ENCODE measurements at regions not wholly inside any gene's neighbourhood (a gene's known extent, or its start where the extent isn't known, plus 50 kb on each side); places are given as distances from the start of the nearest gene placed in this dataset.

DNA sequence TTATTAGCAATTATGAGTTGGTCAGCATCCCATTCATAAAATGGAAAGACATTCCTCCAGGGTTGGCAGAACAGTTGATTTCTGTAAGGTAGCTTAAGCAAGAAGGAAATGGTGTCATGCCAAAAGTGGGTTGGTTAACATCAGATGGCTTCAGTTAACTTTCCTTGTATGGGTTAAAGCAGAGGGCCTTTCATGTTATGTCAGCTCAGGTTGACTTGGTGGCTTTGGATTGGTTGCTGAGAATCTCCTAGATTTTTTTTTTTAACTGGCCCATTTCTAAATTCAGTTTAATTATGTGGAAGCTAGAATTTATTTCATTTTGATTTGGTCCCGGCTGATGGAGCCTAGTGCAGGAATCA is 87.8 kb downstream of the BBS10 start:
- intact Hi-C loops (cut with DNase I) = no loop called here
- DNase-seq (ENCODE audit: missing footprints) = no peak
- ATAC-seq = no peak

DNA sequence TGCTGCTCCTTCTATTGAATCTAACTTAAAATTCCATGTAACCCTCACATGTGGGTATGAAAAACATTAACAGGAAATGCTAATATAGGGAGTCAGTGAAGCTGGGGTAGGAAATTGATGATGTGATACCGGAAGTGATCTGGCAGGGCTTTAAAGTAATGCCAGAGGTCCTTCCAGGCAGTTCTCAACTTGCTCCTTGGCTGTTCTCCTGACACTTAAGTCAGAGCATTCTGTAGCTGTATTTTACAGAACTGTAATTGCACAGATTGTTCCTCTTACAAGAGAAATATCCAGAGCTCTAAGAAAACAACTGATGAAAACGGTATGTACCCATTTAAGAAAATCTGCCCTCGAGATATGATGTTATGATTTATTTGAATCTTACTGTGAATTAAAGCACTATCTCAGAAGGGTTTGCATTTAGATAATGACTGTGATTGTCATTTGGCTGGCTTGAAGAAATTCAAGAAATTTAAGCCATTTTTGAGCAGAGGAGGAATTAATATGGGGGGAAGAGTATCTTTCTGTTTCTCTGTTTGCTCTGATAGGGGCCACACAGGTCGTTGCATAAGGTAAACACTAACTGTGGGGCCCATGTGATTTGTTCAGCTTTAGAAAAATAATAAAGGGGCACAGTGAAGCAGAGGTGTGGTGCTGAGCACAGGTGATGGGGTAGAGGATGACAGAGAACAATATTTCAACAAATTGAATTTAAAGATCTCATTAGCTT is 88.4 kb downstream of the BBS10 start:
- no peak for DNase-seq (ENCODE audit: missing footprints)
- intact Hi-C loops (cut with DNase I) = no loop called here
- peak; percentile 70 for ATAC-seq

DNA sequence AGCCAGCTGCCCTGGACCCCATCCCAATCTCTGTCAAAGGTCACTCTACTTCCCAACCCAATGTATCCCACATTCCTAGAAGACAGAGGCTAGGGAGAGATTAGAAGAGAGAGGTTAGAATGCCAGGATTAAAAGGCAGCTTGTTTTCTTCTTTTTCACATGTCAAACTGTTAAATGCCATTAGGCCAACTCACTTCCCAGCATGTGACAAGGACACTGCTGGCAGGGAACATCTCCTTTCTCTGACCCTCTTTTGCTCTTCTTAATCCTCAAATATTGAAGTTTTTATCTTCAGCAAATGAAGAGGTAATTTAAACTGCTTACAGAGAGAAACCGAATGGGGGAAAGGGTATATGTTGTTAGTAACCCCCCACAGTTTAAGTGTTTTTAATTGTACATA is 89.1 kb downstream of the BBS10 start:
- ATAC-seq = no peak
- intact Hi-C loops (cut with DNase I) = no loop called here
- no peak for DNase-seq (ENCODE audit: missing footprints)

DNA sequence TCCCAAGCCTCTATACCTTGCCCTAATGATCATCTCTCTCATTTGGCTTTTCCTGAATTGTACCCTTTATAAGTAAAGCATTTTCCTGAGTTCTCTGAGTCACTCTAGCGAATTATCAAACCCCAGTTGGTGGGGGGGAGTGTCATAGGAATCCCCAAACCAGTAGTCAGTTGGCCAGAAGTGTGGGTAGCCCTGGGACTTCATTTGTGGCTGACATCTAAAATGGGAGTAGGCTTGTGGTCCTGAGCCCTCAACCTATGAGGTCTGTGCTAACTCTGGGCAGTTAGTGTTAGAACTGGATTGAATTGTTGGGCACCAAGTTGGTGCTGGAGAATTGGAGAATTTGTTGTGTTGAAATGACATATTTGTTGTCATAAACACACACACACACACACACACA is 91.3 kb downstream of the BBS10 start:
- no peak for DNase-seq (ENCODE audit: missing footprints)
- intact Hi-C loops (cut with DNase I) = no loop called here
- no peak for ATAC-seq

DNA sequence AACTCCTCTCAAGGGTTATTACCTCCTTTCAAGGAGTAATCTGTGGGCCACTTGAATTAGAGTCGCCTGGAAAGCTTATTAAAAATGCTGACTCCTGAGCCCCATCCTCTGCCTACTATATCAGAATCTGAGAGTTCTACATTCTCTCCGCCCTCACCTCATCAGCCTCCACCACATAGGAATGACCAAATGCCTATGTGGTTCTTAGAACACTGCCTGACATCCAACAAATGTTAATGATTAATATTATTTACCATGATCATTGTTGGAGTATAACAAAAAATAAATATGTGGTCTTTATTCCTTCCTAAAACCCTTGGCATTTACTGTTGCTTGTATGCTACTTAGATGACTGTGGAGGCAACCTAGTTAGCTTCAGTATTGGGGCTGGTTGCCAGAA is 91.9 kb downstream of the BBS10 start:
- no peak for DNase-seq (ENCODE audit: missing footprints)
- ATAC-seq = no peak
- intact Hi-C loops (cut with DNase I) = no loop called here

DNA sequence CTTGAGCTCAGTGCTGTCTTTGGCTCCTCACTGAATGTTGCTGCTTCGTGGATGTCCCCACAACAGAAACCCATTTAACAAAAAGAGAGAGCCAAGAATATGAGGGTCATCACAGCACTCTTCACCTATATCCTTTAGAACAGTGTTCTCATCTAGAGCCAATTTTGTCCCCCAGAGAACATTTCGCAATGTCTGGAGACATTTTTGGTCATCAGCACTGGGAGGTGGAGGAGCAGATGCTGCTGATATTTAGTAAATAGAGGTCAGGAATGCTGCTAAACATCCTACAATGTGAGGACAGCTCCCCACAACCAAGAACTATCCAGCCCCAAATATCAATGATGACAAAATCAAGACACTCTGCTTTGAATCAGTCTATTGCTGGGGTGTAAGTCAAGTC is 92.5 kb downstream of the BBS10 start:
- intact Hi-C loops (cut with DNase I) = no loop called here
- peak; percentile 51 for ATAC-seq
- no peak for DNase-seq (ENCODE audit: missing footprints)

DNA sequence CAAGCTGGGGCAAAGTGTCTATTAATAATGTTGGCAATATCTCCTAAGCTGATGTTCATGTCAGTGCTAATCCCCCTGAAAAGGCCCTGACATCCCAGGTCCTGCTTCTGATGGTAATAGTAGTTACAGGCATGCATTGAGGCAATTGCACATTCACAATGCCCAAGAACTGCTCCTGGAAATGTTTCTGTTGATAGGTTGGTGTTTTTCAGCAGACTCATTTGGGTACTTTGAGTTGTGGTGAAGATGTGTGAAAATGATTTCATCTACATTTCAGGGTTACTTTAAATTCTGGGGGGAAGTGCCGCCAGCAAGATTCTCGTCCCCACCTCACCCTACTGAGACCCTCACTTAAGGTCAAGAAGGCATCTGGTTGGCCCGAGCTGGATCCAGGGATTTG is 92.9 kb downstream of the BBS10 start:
- ATAC-seq = no peak
- intact Hi-C loops (cut with DNase I) = no loop called here
- no peak for DNase-seq (ENCODE audit: missing footprints)

DNA sequence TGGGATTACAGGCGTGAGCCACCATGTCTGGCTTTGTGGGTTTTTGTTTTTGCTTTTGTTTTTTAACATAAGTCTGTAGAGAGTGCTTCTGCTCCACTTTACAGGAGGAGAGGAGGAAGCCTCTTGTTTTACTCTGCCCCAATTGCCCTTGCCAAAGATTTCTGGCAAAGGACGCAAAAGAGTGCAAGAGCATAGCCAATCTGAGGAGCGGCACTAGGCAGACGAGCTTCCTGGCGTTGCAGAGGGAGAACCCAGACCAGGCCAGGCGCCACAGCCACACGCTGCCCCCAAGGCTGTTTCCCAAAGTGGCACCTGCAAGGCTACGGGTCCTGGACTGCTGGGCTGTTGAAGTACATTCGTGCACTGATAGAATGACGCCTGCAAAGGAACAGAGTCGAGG is 96.2 kb downstream of the BBS10 start:
- DNase-seq (ENCODE audit: missing footprints) = no peak
- ATAC-seq = peak; percentile 29
- intact Hi-C loops (cut with DNase I) = no loop called here

DNA sequence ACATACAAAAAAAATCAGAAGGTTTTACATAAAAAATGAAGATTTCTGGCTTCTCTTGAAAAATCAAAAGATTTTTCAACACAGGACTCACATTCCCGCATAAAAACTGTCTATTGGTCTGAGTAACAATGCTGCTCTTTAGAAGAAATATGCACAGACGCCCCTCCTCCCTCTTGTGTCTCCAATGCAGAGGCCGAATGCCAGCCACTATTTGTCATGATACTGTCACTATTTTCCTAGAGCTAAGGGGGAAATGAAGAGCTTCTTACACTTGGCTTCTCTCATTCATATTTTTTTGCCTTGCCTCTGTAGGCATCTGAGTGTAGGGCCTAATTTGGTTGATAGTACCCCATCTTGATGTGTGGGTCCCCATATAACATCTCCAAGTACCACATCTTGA is 98.0 kb downstream of the BBS10 start:
- intact Hi-C loops (cut with DNase I) = no loop called here

DNA sequence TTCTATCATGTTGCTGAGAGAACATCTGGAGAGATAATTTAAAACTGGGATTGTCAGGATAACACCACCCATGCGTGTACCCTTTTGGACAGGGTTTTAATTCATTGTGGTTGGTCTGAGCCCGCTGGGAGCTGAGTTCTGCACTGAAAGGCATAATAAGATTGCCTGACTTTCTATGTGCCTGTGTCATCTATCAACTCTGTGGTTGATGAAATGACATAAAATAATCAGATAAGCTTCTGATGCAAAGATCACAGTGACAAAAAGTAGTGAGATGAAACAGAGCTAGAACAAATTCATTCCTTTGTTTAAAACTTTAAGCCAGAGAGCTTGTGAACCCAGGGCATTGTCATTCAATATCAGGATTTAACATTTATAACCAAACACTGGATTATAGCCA is 98.7 kb downstream of the BBS10 start:
- ATAC-seq = no peak
- intact Hi-C loops (cut with DNase I) = no loop called here
- no peak for DNase-seq (ENCODE audit: missing footprints)

More for the DNA sequence above, 98.0 kb downstream of the BBS10 start:
- DNase-seq (ENCODE audit: missing footprints) (no peak), ATAC-seq (no peak)

DNA sequence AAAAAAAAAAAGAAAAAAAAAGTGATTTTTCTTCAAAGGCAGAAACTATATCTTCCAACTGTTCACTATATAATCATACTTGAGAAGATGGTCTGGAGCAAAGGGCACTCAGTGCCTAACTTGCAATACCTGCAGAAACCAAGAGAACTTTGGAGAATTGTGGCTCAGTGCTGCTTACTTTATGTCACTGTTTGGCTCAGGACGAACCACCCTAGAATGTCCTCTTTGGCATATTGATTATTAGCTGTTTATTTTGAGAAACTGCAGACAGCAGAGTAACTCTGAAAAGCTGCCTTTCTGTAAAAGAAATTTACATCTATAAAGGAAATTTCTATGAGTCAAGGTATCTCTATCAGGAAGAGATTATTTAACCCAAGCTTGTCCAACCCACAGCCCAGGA is 100.2 kb downstream of the BBS10 start:
- DNase-seq (ENCODE audit: missing footprints) = no peak
- intact Hi-C loops (cut with DNase I) = no loop called here
- ATAC-seq = no peak

DNA sequence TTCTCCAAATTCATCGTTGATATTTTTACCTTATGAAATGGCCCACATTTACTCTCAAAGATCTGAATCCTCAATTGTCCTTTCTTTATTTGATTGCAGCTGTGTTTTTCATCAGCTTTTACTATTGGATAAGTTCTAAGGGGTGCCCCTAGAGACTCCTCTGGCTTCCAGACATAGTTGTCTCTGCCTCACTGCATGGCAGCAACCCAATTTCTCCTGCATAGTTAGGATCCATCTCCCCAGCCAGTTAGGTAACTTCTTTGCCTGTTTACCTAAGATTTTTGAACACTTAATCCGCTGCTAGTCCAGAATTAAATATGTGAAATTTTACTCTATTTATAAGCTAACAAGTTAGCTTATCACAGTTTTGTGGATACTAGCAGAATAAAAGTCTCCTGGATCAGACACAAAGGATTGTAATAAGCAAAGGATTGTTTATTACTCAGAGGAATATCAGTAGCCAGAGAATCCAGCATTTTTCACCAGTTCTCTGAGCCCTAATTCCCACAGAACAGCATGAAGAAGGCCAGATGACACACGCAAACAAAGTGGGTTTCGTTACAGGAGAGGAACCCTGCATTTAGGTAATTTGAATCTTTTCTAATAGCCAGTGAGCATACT is 101.1 kb downstream of the BBS10 start:
- intact Hi-C loops (cut with DNase I) = no loop called here
- ATAC-seq (peak; percentile 78), DNase-seq (ENCODE audit: missing footprints) (no peak)

DNA sequence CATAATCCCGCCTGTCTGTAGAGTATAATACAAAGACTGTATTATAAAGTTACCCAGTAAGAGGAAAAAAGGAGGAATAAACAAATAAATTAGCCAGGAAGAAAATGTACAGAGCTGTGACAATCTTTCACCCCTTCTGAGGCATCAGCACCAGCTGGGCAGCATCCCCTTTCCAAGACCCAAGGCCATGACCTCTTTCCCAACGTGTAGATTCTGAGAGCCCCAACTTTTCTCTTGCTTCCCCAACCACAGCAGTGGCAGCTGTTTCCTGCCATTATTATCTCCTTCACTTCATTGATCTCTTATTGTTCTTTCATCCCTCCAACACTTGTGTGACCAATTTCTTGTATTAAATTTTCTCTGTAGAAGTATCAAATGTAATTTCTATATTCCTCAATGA is 101.6 kb downstream of the BBS10 start:
- no peak for ATAC-seq

DNA sequence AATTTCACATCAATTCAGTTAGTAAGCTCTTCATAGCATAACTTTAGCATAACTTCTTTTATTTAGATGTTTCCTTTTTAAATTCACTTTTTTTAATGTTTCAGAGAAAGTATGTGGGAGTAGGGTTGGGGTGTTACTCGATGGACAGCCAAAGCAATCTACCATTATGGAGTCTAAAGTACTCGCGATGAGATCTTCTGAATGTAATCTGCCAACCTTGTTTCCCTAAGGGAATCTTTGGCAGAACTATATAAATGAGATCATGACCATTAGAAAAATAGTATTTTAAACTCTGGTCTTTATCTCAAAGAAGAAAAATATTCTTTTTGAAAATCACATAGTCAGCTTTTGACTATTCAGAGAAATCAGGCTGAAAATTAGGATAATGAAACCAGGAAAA is 103.9 kb downstream of the BBS10 start:
- DNase-seq (ENCODE audit: missing footprints) (no peak), ATAC-seq (peak; percentile 55)
- intact Hi-C loops (cut with DNase I) = no loop called here

More for the DNA sequence above, 101.6 kb downstream of the BBS10 start:
- no peak for DNase-seq (ENCODE audit: missing footprints)
- intact Hi-C loops (cut with DNase I) = no loop called here

DNA sequence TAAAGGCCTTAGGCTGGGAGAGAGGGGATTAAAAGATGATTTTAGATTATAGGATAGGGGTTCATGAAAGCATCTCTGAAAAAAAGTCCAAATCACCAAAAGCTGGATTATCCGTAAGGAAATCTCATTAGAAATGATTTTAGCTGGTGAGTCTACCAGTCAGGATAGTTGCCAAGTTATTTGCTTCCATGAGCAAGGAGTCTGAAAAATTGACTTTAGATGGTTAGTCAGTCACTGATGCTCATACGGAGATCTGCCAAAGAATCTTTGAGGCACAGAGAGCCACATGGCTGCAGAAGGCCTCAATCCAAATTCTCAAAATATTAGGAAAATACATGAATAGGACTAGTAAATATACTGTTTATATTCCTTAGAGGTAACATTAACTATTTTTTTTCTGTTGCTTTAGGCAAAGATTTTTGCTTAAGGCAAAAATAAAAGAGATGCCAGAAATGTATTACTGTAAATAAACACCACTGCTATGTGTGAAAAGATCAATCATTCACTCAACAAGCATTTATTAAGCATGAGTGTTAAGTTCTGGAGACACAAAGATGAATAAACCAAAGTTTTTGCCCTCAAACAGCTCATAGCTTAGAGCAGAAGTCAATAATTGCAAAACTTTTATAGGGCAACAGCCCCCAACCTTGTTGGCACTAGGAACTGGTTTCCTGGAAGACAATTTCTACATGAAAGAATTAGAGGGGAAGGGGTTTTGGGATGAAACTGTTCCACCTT is 105.2 kb downstream of the BBS10 start:
- ATAC-seq = no peak
- intact Hi-C loops (cut with DNase I) = no loop called here
- DNase-seq (ENCODE audit: missing footprints) = no peak

DNA sequence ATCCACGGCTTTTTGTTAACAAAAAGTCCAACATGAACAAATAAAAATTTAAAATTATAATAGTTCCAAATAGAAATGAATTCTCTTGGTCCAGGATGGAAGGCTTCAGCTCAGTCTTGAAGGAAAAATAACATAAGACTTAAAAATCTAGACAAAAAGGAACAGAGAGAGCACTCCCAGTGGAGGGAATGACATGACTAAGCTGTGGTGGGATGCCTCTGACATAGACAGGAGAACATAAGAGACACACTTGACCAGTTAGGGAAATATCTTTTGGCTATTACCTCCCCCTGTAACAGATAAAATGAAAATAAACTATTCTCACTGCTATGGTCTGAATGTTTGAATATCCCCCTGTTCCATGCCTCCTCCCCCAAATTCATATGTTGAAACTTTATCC is 106.8 kb downstream of the BBS10 start:
- intact Hi-C loops (cut with DNase I) = no loop called here
- no peak for DNase-seq (ENCODE audit: missing footprints)
- peak; percentile 42 for ATAC-seq

DNA sequence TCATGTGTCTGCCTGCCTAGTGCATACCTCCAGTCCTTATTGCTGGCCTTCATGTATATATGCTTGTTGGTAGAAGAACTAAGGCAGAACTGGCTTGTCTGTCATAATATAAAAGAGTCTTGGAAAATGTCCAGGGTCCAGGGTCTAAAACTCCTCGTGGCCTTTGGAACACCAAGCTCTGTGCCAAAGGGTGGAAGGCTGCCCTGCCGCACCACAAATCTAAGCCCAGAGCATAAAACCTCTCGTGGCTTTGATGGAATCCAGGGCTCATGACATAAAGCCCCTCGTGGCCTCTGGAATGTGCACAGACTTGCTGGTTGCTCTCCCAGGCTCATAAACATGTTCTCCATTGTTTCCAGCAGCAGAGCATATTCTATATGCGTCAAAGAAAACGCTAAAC is 107.9 kb downstream of the BBS10 start:
- no peak for ATAC-seq
- intact Hi-C loops (cut with DNase I) = no loop called here
- no peak for DNase-seq (ENCODE audit: missing footprints)

DNA sequence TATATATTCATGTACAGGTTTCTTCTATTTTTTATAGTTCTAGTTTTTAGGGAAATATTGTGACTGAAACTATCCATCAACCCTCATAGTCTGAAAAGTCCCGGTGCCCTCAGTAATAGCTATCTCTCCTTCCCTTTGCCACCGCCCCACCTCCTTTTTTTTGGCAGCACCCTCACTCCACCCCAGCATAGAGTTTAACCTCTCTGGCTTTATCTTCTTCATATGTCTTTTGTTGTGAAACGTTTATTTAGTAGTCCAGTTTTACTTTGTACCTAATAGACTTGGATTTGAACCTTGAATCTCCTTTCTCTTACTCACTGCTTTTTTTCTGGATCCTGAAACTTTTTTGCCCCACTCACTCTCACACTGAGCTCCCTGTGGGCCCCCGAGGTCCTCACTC is 109.5 kb downstream of the BBS10 start:
- ATAC-seq (no peak), DNase-seq (ENCODE audit: missing footprints) (no peak)
- intact Hi-C loops (cut with DNase I) = no loop called here

DNA sequence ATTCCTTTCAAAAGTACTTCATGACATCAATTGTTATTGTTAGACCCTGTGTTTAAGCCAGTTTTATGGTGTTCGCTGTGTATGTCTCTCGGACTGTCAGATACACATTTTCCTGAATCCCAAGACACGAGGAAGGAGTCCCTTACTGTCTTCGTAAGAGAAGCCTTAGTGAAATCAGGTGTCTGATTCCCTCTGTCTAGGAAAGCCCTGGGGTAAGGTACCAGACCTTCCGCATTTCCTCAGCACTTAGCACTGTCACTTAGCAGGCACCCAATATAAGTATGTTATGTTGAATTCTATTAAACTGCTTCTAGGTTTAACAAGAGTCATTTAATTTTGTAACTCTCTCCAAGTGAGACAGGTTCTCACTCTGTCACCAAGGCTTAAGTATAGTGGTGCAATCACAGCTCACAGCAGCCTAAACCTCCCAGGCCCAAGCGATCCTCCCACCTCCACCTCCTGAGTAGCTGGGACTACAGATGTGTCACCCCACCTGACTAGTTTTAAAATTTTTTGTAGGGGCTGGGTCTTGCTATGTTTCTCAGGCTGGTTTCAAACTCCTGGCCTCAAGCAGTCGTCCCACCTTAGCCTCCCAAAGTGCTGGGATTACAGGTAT is 111.0 kb downstream of the BBS10 start:
- ATAC-seq (no peak), DNase-seq (ENCODE audit: missing footprints) (no peak)
- intact Hi-C loops (cut with DNase I) = no loop called here

DNA sequence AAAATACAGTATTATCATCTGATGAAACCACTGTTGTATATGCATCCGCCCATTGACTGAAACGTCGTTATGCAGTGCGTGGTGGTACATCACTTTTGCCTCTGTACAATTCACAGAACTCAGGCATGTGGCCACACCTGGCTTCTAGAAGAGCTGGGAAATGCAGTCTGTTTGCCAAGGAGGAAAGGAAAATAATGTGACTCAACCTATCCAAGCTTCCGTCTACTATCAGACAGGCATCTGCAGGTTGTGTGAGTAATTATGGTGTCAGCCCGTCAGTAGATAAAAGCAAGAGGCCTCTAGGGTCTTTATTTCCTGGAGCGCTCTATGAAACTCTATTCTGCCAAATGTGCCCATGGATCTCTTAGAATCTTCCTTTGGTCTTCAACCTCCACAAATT is 111.6 kb downstream of the BBS10 start:
- ATAC-seq (no peak), DNase-seq (ENCODE audit: missing footprints) (no peak)
- intact Hi-C loops (cut with DNase I) = no loop called here
